ENCODE measurements at regions not wholly inside any gene's neighbourhood (a gene's known extent, or its start where the extent isn't known, plus 50 kb on each side); places are given as distances from the start of the nearest gene placed in this dataset.

- Histone ChIP-seq H3F3A (ENCODE audit: low read depth) (peaks cover 30% of the 10 kb centered on the region), H3K9me2 (replicated peaks; ENCODE audit: low read depth, low read length) (no peaks in the 10 kb centered on the region), H4K20me1 (ENCODE audit: insufficient read depth, low read length, poor library complexity, severe bottlenecking) (no peaks in the 10 kb centered on the region), H3K9ac (ENCODE audit: low read depth, low read length, poor library complexity, severe bottlenecking) (peak overlapping the region; percentile 92), H3K4me3 (ENCODE audit: low read length, poor library complexity, severe bottlenecking) (peak overlapping the region; percentile 67), H3K9me3 (ENCODE audit: insufficient read depth, low read depth, low read length) (no peaks in the 10 kb centered on the region), H3K79me2 (ENCODE audit: insufficient read depth, low read length) (0 out of 2 replicates have a peak, but pooled peaks cover 6% of the 10 kb centered on the region), H3K4me1 (ENCODE audit: insufficient read depth, low read length, poor library complexity, severe bottlenecking) (peaks cover 82% of the 10 kb centered on the region), H2AFZ (ENCODE audit: low read length) (no peak overlapping the region), H3K27me3 (ENCODE audit: insufficient read depth, low read length, poor library complexity, severe bottlenecking) (no peaks in the 10 kb centered on the region), H3K4me2 (ENCODE audit: low read depth, low read length, poor library complexity, severe bottlenecking) (peak overlapping the region; percentile 88), H3K36me3 (ENCODE audit: insufficient read depth, low read length) (no peaks in the 10 kb centered on the region)
- TF ChIP-seq CTCF (conservative IDR thresholded peaks at IDR 0.05; ENCODE audit: low read length), result no peak; the same call in 1 of the 2 replicates
- no peak for TF ChIP-seq EZH2phosphoT487 (IDR thresholded peaks at IDR 0.05; ENCODE audit: borderline replicate concordance)
Measured at GRCh38 chr6:25050356-25050755, 114.6 kb upstream of the RIPOR2 start.

DNA sequence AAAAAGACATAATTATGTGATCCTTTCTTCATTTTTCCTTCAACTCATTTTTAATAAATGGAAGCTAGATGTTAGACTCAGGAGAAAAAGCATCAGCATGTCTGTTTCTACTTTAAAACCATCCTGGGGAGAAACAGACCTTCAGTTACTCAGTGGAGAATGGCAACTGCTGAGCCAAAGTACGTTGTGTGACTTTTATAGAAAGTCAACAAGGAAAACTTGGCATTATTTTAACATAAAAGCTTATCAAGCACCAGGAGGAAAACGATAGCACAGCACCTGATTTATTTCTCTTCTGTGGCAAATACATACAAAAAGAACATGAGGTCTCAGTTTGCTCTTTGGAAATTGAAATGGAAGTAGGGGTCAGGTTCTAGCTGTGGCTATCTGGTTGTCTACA lies 115.3 kb upstream of the RIPOR2 start:
- no peaks in the 10 kb centered on the region for H3K9me2 ChIP-seq (replicated peaks; ENCODE audit: low read depth, low read length)
- H3K36me3 ChIP-seq (ENCODE audit: insufficient read depth, low read length), result no peaks in the 10 kb centered on the region
- H3K27me3 ChIP-seq (ENCODE audit: insufficient read depth, low read length, poor library complexity, severe bottlenecking), result no peaks in the 10 kb centered on the region
- no peak for TF ChIP-seq EZH2phosphoT487 (IDR thresholded peaks at IDR 0.05; ENCODE audit: borderline replicate concordance)
- no peak for TF ChIP-seq CTCF (conservative IDR thresholded peaks at IDR 0.05; ENCODE audit: low read length)
- peak overlapping the region; percentile 67 for H3K4me3 ChIP-seq (ENCODE audit: low read length, poor library complexity, severe bottlenecking)
- H3K9ac ChIP-seq (ENCODE audit: low read depth, low read length, poor library complexity, severe bottlenecking), result peak overlapping the region; percentile 92
- H4K20me1 ChIP-seq (ENCODE audit: insufficient read depth, low read length, poor library complexity, severe bottlenecking), result no peaks in the 10 kb centered on the region
- H2AFZ ChIP-seq (ENCODE audit: low read length), result no peak overlapping the region
- H3K4me2 ChIP-seq (ENCODE audit: low read depth, low read length, poor library complexity, severe bottlenecking), result peak overlapping the region; percentile 88
- 0 out of 2 replicates have a peak, but pooled peaks cover 6% of the 10 kb centered on the region for H3K79me2 ChIP-seq (ENCODE audit: insufficient read depth, low read length)
- peaks cover 35% of the 10 kb centered on the region for H3F3A ChIP-seq (ENCODE audit: low read depth)
- peaks cover 88% of the 10 kb centered on the region for H3K4me1 ChIP-seq (ENCODE audit: insufficient read depth, low read length, poor library complexity, severe bottlenecking)
- H3K9me3 ChIP-seq (ENCODE audit: insufficient read depth, low read depth, low read length), result no peaks in the 10 kb centered on the region

GRCh38 chr6:25052181-25052580 lies 116.4 kb upstream of the RIPOR2 start:
- H3K4me2 ChIP-seq (ENCODE audit: low read depth, low read length, poor library complexity, severe bottlenecking), result peak overlapping the region; percentile 88
- H3K27me3 ChIP-seq (ENCODE audit: insufficient read depth, low read length, poor library complexity, severe bottlenecking), result no peaks in the 10 kb centered on the region
- TF ChIP-seq EZH2phosphoT487 (IDR thresholded peaks at IDR 0.05; ENCODE audit: borderline replicate concordance) (no peak), CTCF (conservative IDR thresholded peaks at IDR 0.05; ENCODE audit: low read length) (no peak)
- H3K4me3 ChIP-seq (ENCODE audit: low read length, poor library complexity, severe bottlenecking), result peak overlapping the region; percentile 67
- H3K9me3 ChIP-seq (ENCODE audit: insufficient read depth, low read depth, low read length), result no peaks in the 10 kb centered on the region
- no peaks in the 10 kb centered on the region for H4K20me1 ChIP-seq (ENCODE audit: insufficient read depth, low read length, poor library complexity, severe bottlenecking)
- H2AFZ ChIP-seq (ENCODE audit: low read length), result no peak overlapping the region
- H3K4me1 ChIP-seq (ENCODE audit: insufficient read depth, low read length, poor library complexity, severe bottlenecking), result peaks cover 90% of the 10 kb centered on the region
- no peaks in the 10 kb centered on the region for H3K36me3 ChIP-seq (ENCODE audit: insufficient read depth, low read length)
- 0 out of 2 replicates have a peak, but pooled peaks cover 6% of the 10 kb centered on the region for H3K79me2 ChIP-seq (ENCODE audit: insufficient read depth, low read length)
- peak overlapping the region; percentile 92 for H3K9ac ChIP-seq (ENCODE audit: low read depth, low read length, poor library complexity, severe bottlenecking)
- no peaks in the 10 kb centered on the region for H3K9me2 ChIP-seq (replicated peaks; ENCODE audit: low read depth, low read length)
- H3F3A ChIP-seq (ENCODE audit: low read depth), result peaks cover 35% of the 10 kb centered on the region

Measured in Loucy (cell line).